Heart left ventricle (tissue), 13 donors: ENCODE measurements at regions not wholly inside any gene's neighbourhood (a gene's known extent, or its start where the extent isn't known, plus 50 kb on each side); places are given as distances from the start of the nearest gene placed in this dataset.

Experiments
- CTCF ChIP-seq, 12 donors: fragments of 200-600 bp; sonication (generic) in 4 of 12; IDR thresholded peaks; one replicate each; pipeline versions ENCODE4 v1.5.0 to v1.8.0; 2018 to 2022; ENCODE audit warnings: antibody characterized with exemption in 12 of 12, mild to moderate bottlenecking in 5 of 12
- POLR2A ChIP-seq, 2 donors: fragments of 450-650 bp; IDR thresholded peaks; one replicate each; pipeline ENCODE4 v1.6.1; 2017; ENCODE audit warnings: antibody characterized with exemption in 2 of 2, mild to moderate bottlenecking in 2 of 2, moderate library complexity in 2 of 2
- donor health status: ischemic (EF 13 %, LVEDD 7.1; RV severe dilation, severe dysfunction).
- donor health status: DM: no; HTN: yes; CAD: no.
- donor health status: DM: no; HTN: no; CAD: no.
- donor health status: ischemic (EF 25% LVEDD 6.9; RV normal size, moderate dysfunction).
- donor health status: ischemic (EF 25% LVEDD 5.7; RV mildly dilated, moderate dysfunction).
- donor health status: ischemic (EF 35%, LVEDD 5.7; RV mildly dilated, moderate dysfunction).
- donor health status: nonischemic (EF 11% LVEDD 7.7; RV severe dilation, severe dysfunction).
- donor health status: DM: yes; HTN: yes; CAD: no.
- donor health status: PGD.
- donor health status: ischemic (EF 29% LVEDD 5.4; RV normal size, mild dysfunction).
- donor health status: nonischemic (EF 23%, LVEDD 6.1; RV moderate dilation, normal function).

GRCh38 chrY:7317571-7317970 lies 406.0 kb upstream of the AMELY start:
- TF ChIP-seq CTCF (IDR thresholded peaks at IDR 0.05) (no peak), POLR2A (IDR thresholded peaks at IDR 0.05) (no peak)
